KG1 (cell line): ENCODE measurements at regions not wholly inside any gene's neighbourhood (a gene's known extent, or its start where the extent isn't known, plus 50 kb on each side); places are given as distances from the start of the nearest gene placed in this dataset.
"Not testable (repeated sequence)": the region's sequence is repeated elsewhere in the genome, so short reads cannot be mapped to it uniquely, and the experiment has no call there.

Source experiments
- DNase-seq: peaks from one replicate; lab custom pipeline; 2025; lab: John Stamatoyannopoulos, UW

- no peak for DNase-seq
These were observed 360.4 kb upstream of the AGA start for GRCh38 chr4:177802661-177803060.

DNA sequence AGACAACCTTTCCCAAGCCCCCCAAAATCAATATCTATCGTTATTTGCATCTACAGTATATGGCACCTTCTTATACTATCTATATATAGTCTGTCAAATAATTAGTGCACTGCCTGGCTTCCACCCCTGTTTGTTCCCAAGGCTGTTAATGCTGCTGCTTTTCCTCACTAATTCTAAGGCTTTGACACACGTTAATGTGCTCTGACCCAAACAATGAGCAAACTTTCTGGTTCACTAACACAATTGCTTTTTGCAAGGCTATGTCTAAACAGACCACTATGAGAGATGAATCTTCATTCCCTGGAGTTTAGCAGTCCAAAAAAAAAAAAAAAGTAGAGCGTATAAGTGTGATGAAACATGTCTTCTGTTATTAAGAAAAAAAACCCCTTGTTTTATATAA is 360.9 kb upstream of the AGA start:
- DNase-seq = no peak

- DNase-seq = no peak
These were observed 367.6 kb upstream of the AGA start for GRCh38 chr4:177809791-177810190.

DNA sequence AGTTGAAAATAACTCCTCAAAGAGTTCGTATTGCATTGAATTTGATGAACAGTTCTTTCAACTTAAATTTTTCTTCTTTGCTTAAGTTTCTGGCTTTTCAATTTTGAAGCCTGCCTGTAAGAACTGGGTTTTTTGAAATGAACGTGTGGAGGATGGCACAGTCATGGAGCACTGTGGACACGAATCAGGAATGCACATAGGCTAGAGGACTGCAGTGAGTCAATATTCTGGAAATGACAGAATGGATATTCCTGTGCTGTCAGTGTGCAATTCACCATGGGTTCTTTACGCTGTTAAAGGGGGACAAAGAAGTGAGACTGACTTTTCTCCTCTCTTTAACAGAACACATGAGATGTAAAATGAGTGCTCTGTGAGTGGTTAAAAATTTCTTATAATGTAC is 368.0 kb upstream of the AGA start:
- no peak for DNase-seq

- DNase-seq = not testable (repeated sequence)
These were observed 376.2 kb upstream of the AGA start for GRCh38 chr4:177818392-177818791.

DNA sequence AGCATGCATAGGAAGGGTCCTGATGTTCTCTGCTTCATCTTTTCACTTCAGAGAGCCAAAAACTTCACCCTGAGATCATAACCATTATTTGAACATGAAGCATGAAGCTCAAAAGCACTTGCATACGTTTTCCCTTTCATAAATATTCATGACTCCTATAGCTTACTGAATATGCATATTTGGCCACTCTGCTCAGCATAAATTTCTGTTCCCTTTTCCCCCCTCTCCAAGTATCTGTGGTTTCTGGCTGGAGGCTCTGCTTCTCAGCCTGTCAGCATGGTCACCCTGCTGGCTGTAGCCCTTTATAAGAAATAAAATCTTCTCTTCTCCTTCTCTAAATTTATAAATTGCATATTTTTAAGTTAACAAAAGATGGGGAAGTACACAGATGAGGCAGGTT is 384.7 kb upstream of the AGA start:
- DNase-seq = no peak

DNA sequence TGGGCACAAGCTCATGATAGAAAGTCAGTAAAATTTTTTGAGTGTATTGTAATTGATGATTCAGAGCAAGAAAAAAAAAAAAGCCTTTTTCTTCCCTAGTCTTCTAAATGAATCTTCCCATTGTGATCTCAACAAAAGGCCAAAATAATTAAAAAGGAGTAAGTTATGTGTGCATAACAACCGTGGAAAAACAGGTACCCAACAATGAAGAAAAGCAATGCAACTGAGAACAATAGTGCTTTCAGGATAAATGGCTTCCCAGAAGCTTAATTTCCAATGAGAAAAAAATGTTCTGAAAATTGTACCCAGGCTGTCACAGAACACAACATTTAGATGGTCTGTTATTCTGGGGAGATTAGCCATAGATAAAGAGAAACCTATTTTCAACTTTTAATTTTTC is 399.0 kb upstream of the AGA start:
- DNase-seq = no peak

GRCh38 chr4:177853229-177853628 is 411.0 kb upstream of the AGA start:
- DNase-seq = no peak

GRCh38 chr4:177855507-177856197 is 413.4 kb upstream of the AGA start:
- DNase-seq = no peak

DNA sequence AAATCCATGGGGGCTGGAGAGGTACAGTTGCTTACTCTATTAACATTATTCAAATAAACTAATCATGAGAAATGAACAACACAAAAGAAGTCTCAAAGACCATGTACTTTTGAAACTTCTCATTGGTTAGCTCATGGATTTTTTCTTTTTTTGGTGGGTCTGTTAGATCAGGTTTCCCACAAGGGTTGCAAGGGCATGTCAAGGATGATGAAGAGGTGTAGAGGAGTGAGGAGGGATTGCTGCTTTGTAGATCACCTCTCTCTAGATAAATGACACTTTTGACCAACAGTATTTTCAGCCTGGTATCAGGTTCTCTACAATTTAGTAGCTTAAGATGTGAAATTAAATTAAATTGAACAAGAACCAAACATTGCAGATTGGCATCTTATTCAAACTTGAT is 417.9 kb upstream of the AGA start:
- DNase-seq = no peak

DNA sequence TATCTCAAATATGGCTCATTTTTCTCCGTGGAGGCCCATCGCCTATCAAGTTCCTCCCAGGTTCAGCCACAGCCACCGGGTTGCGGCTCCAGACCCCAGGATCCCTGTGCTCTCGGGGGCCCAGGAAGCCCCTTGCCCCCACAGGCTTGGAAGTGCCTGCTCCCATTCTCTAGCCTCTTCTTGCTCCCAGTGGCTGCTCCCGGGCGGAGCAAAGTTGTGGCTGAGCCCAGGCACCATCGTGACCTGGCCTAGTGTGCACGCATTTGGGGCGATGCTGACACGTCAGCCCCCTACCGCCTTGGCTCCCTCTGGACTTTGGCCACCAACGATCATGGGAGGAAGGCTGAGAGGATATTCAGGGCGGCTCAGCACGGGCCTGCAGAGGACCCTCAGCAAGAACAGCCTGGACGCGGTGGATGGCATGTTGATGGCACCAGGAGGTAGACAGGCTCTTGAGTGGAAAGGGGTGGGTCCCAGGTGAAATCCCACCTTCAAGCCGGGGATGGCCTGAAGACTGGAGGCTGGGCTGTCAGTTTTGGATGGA is 419.4 kb upstream of the AGA start:
- no peak for DNase-seq

DNA sequence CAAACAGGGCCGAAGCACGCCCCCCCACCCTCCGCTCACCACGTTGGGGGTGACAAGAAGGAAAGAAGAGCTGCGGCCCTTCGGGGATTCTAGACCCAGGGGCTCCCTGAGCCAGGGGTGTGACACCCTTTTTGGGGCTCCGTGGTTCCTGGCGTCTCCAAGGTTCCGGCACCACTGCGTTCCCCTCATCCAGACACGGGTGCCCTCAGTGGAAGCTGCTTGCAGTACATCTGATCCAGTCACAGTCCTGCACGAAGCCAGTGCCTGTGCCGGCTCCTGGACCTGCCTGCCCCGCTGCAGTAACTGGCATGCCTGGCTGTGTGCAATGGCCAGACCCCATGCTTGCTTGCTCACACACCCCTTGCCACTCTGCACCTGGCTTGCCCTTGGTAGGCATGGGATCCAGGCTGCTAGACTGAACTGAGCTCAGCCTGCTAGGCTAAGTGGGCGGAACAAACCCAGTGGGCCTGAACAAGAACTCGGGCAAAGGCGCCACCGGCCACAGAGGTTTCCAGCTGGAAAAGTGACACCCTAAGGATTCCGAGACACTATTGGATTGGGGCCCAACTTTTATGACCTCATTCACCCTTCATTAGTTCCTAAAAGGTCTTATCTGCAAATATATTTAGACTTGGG is 420.4 kb upstream of the AGA start:
- no peak for DNase-seq

- no peak for DNase-seq
These were observed 437.6 kb upstream of the AGA start for GRCh38 chr4:177879851-177880250.

DNA sequence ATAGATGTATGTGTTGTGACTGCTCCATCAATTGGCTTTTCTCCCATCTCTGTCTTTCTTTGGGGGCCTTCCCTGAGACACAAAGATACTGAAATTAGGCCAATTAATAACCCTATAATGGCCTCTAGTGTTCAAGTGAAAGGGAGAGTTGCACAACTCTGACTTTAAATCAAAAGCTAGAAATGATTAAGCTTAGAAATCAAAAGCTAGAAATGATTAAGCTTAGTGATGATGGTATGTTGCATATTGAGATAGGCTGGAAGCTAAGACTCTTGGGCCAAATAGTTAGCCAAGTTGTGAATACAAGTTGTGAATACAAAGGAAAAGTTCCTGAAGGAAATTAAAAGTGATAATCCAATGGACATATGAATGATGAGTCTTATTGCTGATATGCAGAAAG is 452.9 kb upstream of the AGA start:
- no peak for DNase-seq

DNA sequence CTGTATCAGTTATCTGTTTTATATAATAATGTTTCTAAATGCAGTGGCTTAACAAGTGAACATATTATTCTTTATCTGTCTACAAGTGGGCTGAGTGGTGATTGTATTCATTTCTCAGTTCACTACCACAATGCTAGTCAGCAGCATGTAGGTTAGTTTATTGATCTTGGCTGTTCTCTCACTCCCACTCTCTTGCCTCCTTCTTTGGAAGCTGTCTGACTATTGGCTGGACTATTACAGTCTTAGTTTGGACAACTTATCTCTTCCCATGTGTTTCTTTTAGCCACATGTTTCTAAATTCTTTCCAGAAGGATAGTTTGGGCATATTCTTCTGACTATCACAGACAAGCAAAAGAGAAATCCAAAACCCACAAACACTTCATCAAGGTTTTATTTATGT is 459.5 kb upstream of the AGA start:
- DNase-seq = no peak

- no peak for DNase-seq
These were observed 460.1 kb upstream of the AGA start for GRCh38 chr4:177902386-177902785.

GRCh38 chr4:177907736-177908424 is 465.6 kb upstream of the AGA start:
- no peak for DNase-seq

DNA sequence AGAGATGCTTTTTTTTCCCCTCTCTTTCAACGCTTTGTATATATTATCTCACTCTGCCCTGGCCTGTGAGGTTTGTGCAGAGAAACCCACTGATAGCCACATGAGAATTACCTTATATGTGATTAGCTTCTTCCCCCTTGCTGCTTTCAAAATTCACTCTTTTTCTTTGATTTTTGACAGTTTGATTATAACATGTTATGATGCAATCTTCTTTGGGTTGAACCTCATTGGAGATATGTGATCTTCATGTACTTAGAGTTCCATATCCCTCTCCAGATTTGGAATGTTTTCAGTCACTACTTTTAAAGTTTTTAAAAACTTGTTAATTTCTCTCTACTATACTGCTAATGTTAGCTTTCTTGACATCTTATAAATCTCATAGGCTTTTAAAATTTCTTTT is 479.5 kb upstream of the AGA start:
- DNase-seq = no peak

DNA sequence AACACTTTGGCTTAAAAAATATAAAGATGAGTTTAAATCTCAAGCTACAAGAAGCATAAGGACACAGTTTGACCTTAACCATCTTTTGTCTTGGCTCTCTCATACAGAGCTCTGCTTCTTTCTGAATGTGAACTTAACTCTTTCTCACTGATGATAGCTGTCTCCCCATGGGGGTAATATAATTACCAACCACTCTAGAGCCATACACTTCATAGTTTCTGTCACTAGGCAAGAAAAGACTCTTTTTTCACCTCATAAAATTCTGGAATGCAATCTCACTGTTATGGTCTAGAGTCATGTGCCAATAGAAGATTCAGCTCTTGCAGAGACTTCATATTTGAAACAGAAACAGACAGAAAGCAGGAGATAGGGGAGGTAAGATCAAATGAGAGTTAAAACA is 481.7 kb upstream of the AGA start:
- no peak for DNase-seq

GRCh38 chr4:177937041-177937440 is 494.8 kb upstream of the AGA start:
- DNase-seq = no peak

- no peak for DNase-seq
These were observed 496.0 kb upstream of the AGA start for GRCh38 chr4:177938226-177938625.

DNA sequence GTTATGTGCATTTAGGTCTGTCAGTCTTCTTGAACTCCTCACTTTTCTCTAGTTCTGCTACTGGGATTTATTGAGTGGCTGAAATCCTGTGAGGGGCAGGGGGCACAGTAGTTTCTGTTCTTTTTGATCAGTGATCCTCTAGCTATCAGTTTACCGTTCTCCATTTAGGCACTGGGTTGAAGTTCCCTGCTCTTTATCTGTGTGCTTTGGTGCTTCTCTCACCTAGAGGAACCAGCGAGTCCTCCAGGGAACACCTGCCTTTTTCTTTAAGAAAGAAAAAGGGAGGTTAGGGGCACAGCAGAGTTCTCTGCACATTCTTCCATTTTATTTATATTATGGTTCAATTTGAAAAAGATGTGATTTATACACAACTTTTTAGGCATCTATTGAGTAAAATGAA is 503.0 kb upstream of the AGA start:
- no peak for DNase-seq

- DNase-seq = no peak
These were observed 505.4 kb upstream of the AGA start for GRCh38 chr4:177947607-177948006.
